ENCODE measurements at regions not wholly inside any gene's neighbourhood (a gene's known extent, or its start where the extent isn't known, plus 50 kb on each side); places are given as distances from the start of the nearest gene placed in this dataset.

DNA sequence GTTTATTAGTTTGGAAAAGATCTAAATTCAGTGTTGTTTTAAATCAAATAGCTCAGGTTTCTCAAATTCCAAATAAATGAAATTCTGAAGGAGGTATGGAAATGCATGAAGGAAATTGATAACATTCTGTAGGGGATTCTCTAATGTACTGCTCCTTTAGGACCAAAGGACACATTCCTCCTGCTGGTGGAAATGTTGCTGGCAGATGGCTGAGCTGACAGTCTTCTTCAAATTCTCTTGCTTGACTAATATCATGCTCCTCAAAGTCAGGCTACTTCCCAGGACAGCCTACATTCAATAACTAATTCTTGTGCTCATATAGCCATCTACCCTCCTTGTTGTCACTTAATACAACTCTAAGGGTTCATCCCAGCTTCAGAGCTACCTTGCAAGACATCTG lies 1118.5 kb downstream of the PCDH9 start:
- intact Hi-C loops (cut with DNase I, micrococcal nuclease): no loop called here
- no peak for ATAC-seq
- Histone ChIP-seq H3K9me3 (no peaks in the 10 kb centered on the region), H3K4me1 (ENCODE audit: low read depth) (no peaks in the 10 kb centered on the region), H3K4me3 (no peak overlapping the region), H3K36me3 (ENCODE audit: low read depth) (no peaks in the 10 kb centered on the region)
- no peak for DNase-seq
- TF ChIP-seq, protein P1, sequence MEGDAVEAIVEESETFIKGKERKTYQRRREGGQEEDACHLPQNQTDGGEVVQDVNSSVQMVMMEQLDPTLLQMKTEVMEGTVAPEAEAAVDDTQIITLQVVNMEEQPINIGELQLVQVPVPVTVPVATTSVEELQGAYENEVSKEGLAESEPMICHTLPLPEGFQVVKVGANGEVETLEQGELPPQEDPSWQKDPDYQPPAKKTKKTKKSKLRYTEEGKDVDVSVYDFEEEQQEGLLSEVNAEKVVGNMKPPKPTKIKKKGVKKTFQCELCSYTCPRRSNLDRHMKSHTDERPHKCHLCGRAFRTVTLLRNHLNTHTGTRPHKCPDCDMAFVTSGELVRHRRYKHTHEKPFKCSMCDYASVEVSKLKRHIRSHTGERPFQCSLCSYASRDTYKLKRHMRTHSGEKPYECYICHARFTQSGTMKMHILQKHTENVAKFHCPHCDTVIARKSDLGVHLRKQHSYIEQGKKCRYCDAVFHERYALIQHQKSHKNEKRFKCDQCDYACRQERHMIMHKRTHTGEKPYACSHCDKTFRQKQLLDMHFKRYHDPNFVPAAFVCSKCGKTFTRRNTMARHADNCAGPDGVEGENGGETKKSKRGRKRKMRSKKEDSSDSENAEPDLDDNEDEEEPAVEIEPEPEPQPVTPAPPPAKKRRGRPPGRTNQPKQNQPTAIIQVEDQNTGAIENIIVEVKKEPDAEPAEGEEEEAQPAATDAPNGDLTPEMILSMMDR (IDR thresholded peaks at IDR 0.05): no peak

DNA sequence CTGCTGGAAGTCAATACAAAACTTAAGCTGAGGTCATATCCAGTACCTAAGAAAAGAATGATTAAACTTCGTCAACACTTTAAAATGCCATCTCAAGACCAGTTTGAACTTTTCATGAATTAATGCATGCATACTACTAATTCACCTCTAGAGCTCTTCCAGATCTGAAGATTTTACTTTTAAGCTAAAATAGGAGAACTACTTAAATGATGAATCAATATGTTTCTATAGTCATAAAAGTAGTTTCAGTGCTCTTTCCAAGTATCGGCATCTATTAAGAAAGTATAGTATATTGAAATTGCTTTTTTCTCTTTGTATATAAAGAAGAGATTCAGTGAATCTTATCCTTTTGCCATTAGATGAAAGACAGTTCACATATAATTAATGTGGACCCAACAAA lies 1123.9 kb downstream of the PCDH9 start:
- no peak overlapping the region for H3K4me3 ChIP-seq

DNA sequence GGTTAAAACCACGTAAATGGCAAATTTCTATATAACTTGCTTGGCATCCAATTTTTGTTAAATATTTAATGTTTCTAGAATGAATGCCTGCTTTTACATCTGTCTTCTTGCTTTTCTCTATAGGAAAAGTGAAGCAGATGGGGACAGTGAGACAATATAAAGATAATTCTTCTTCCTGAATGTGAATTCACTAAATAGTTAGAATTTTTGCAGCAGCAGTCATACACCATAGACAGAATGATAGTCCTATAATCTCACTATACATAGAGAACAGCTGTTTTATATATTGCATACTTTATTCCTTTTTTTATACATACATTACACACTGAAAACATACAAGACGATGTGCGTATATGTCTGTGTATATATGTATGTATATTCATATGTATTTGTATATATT lies 1127.3 kb downstream of the PCDH9 start:
- Histone ChIP-seq H3K4me1 (ENCODE audit: low read depth) (no peaks in the 10 kb centered on the region), H3K4me3 (no peak overlapping the region), H3K9me3 (no peaks in the 10 kb centered on the region), H3K36me3 (ENCODE audit: low read depth) (no peaks in the 10 kb centered on the region)
- intact Hi-C loops (cut with DNase I, micrococcal nuclease): no loop called here
- ATAC-seq (no peak), DNase-seq (no peak)
- TF ChIP-seq, protein P1 (IDR thresholded peaks at IDR 0.05): no peak

More for the DNA sequence above, 1123.9 kb downstream of the PCDH9 start:
- H3K36me3 ChIP-seq (ENCODE audit: low read depth): no peaks in the 10 kb centered on the region
- no peak for ATAC-seq
- H3K9me3 ChIP-seq: no peaks in the 10 kb centered on the region
- no peaks in the 10 kb centered on the region for H3K4me1 ChIP-seq (ENCODE audit: low read depth)
- DNase-seq: no peak
- TF ChIP-seq, protein P1 (IDR thresholded peaks at IDR 0.05): no peak
- intact Hi-C loops (cut with DNase I, micrococcal nuclease): no loop called here

DNA sequence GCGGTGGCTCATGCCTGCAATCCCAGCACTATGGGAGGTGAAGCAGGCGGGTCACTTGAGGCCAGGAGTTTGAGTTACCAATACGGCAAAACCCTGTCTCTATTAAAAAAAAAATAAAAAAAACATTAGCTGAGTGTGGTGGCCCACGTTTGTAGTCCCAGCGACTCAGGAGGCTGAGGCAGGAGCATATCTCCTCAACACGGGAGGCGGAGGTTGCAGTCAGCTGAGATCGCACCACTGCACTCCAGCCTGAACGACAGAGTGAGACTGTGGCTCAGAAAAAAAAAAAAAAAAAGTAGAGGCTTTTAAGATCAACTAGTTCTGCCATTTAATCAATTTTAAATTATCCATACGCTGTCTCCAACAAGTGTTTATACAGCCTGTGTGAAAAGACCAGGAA lies 1130.3 kb downstream of the PCDH9 start:
- TF ChIP-seq, protein P1 (IDR thresholded peaks at IDR 0.05): no peak
- intact Hi-C loops (cut with DNase I, micrococcal nuclease): no loop called here
- Histone ChIP-seq H3K36me3 (ENCODE audit: low read depth) (no peaks in the 10 kb centered on the region), H3K9me3 (no peaks in the 10 kb centered on the region), H3K4me1 (ENCODE audit: low read depth) (no peaks in the 10 kb centered on the region), H3K4me3 (no peak overlapping the region)
- no peak for DNase-seq
- ATAC-seq: no peak

DNA sequence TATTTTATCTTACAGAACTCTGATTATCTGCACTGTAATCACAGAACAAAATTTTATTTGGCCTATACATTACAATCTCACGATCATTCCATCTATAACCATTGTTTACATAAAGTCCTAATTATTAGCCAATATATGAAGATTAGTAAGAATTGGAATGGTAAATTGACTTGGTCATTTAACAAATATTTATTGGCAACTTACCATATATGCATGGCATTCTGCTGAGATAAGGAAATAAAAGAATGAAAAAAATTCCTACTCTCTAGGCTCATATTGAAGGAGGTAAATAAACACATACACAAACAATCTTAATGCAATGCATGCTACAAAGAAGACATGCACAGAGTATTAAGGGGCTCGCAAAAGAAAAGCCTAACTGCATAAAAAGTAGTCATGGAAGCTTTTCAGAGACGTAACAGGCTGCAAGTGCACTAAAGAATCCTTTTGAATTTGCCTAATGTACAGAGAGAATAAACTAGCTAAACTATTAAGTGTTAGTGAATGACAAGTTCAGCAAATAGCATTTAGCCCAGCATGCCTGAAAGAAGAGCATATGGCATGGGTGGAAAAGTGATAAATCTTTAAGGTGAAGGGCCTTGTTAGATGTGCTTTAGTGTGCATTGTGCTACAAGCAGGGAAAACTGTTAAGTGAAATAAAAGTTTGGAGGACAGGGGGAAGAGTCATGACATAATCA lies 1131.1 kb downstream of the PCDH9 start:
- Histone ChIP-seq H3K4me1 (ENCODE audit: low read depth) (no peaks in the 10 kb centered on the region), H3K36me3 (ENCODE audit: low read depth) (no peaks in the 10 kb centered on the region), H3K9me3 (no peaks in the 10 kb centered on the region), H3K4me3 (no peak overlapping the region)
- ATAC-seq: no peak
- no peak for DNase-seq
- intact Hi-C loops (cut with DNase I, micrococcal nuclease): no loop called here
- TF ChIP-seq, protein P1 (IDR thresholded peaks at IDR 0.05): no peak

DNA sequence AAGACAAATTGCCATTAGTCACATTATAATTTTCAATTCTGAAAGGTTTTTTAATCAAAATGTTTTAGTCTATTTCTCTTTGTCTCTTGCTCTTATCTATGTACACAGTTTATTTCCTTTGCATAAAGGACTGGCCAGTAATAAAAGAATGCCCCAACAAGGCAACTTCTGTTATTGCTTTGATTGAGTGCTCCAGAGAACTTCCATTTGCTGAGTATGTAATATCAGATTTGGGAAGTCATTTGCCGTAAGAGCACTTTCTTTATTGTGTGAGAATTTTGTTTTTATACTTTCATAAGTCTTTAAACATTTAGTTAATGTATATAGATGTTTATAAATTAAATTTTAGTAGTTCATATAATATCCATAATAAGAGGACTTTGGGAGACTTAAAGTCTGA lies 1140.4 kb downstream of the PCDH9 start:
- no peak for DNase-seq
- Histone ChIP-seq H3K4me1 (ENCODE audit: low read depth) (no peaks in the 10 kb centered on the region), H3K9me3 (no peaks in the 10 kb centered on the region), H3K36me3 (ENCODE audit: low read depth) (no peaks in the 10 kb centered on the region), H3K4me3 (no peak overlapping the region)
- no peak for ATAC-seq
- intact Hi-C loops (cut with DNase I, micrococcal nuclease): no loop called here
- TF ChIP-seq, protein P1 (IDR thresholded peaks at IDR 0.05): no peak

All from mucosa of descending colon (tissue), 3 donors.